Esophagus muscularis mucosa (tissue), 4 donors: ENCODE measurements at regions not wholly inside any gene's neighbourhood (a gene's known extent, or its start where the extent isn't known, plus 50 kb on each side); places are given as distances from the start of the nearest gene placed in this dataset.

ENCODE experiments used
- DNase-seq: peaks from one replicate; pipeline ENCODE4 v3.0.0-alpha.2; 2017; ENCODE audit errors: extremely low spot score
- H3K27ac ChIP-seq, 4 donors: fragments of 200-600 bp; sonication (generic); replicated peaks in 1 of 4; 1 replicate in 3 of 4; 2 replicates in 1 of 4; pipeline ENCODE4 v1.5.1; 2016 to 2019; ENCODE audit warnings: mild to moderate bottlenecking in 1 of 4
- H3K27me3 ChIP-seq, 4 donors: fragments of 200-600 bp; sonication (generic); one replicate each; pipeline versions ENCODE4 v1.5.1 to v1.6.0; 2016 to 2019
- H3K36me3 ChIP-seq, 4 donors: fragments of 200-600 bp; sonication (generic); one replicate each; pipeline ENCODE4 v1.5.1; 2016 to 2019
- H3K4me1 ChIP-seq, 4 donors: fragments of 200-600 bp; sonication (generic); one replicate each; pipeline ENCODE4 v1.5.1; 2016 to 2019
- H3K4me3 ChIP-seq, 4 donors: fragments of 200-600 bp; sonication (generic); 1 replicate in 2 of 4; 2 replicates in 2 of 4; pipeline ENCODE4 v1.5.1; 2016 to 2019; ENCODE audit warnings: mild to moderate bottlenecking in 4 of 4, moderate library complexity in 1 of 4
- H3K9me3 ChIP-seq, 4 donors: fragments of 200-600 bp; sonication (generic); 1 replicate in 3 of 4; 2 replicates in 1 of 4; pipeline ENCODE4 v1.5.1; 2016 to 2019
- EP300 ChIP-seq: sonication (generic); formaldehyde crosslinking; IDR thresholded peaks from one replicate; pipeline ENCODE4 v1.6.1; 2017; ENCODE audit warnings: antibody characterized with exemption
- POLR2A ChIP-seq: fragments of 450-650 bp; IDR thresholded peaks from one replicate; pipeline ENCODE4 v1.6.1; 2017; ENCODE audit warnings: antibody characterized with exemption, moderate library complexity, mild to moderate bottlenecking, low read depth
- POLR2AphosphoS5 ChIP-seq, 2 donors: sonication (generic); formaldehyde crosslinking; IDR thresholded peaks; one replicate each; pipeline ENCODE4 v1.6.1; 2017; ENCODE audit warnings: antibody characterized with exemption in 2 of 2
- WGBS: methylation state at CpG from one replicate; pipeline ENCODE4 v1.1.5; 2018; 5-methylcytosine and 5-hydroxymethylcytosine counted together
- intact Hi-C: fragments of 100-400 bp; cut with DNase I; formaldehyde crosslinking; loops from one replicate; pipeline ENCODE4 v1.15.1; 2023
- TF ChIP-seq, protein P1 (sequence below), 3 experiments: fragments of 200-600 bp in 2 of 3; fragments of 450-650 bp in 1 of 3; sonication (generic) in 2 of 3; IDR thresholded peaks; one replicate each; pipeline ENCODE4 v1.5.1; 2017 to 2019; ENCODE audit warnings: antibody characterized with exemption in 3 of 3, mild to moderate bottlenecking in 2 of 3, moderate library complexity in 1 of 3

- H3K4me1 ChIP-seq = no peaks in the 10 kb centered on the region
- peaks cover 0 to 23% (median 0%) of the 10 kb centered on the region in 4 donors for H3K27me3 ChIP-seq
- no peak for TF ChIP-seq POLR2AphosphoS5 (IDR thresholded peaks at IDR 0.05)
- TF ChIP-seq EP300 = no peak
- TF ChIP-seq POLR2A = no peak
- TF ChIP-seq, protein P1, sequence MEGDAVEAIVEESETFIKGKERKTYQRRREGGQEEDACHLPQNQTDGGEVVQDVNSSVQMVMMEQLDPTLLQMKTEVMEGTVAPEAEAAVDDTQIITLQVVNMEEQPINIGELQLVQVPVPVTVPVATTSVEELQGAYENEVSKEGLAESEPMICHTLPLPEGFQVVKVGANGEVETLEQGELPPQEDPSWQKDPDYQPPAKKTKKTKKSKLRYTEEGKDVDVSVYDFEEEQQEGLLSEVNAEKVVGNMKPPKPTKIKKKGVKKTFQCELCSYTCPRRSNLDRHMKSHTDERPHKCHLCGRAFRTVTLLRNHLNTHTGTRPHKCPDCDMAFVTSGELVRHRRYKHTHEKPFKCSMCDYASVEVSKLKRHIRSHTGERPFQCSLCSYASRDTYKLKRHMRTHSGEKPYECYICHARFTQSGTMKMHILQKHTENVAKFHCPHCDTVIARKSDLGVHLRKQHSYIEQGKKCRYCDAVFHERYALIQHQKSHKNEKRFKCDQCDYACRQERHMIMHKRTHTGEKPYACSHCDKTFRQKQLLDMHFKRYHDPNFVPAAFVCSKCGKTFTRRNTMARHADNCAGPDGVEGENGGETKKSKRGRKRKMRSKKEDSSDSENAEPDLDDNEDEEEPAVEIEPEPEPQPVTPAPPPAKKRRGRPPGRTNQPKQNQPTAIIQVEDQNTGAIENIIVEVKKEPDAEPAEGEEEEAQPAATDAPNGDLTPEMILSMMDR (IDR thresholded peaks at IDR 0.05) = no peak
- intact Hi-C loops = no loop called here
- H3K27ac ChIP-seq = no peak overlapping the region
- WGBS = 100% methylated on average over 1 of the region's 1 CpG
- no peak for DNase-seq
- no peaks in the 10 kb centered on the region for H3K9me3 ChIP-seq
- no peak overlapping the region for H3K4me3 ChIP-seq
- no peaks in the 10 kb centered on the region for H3K36me3 ChIP-seq
These were observed 309.7 kb downstream of the MYCN start for GRCh38 chr2:16250056-16250425.

DNA sequence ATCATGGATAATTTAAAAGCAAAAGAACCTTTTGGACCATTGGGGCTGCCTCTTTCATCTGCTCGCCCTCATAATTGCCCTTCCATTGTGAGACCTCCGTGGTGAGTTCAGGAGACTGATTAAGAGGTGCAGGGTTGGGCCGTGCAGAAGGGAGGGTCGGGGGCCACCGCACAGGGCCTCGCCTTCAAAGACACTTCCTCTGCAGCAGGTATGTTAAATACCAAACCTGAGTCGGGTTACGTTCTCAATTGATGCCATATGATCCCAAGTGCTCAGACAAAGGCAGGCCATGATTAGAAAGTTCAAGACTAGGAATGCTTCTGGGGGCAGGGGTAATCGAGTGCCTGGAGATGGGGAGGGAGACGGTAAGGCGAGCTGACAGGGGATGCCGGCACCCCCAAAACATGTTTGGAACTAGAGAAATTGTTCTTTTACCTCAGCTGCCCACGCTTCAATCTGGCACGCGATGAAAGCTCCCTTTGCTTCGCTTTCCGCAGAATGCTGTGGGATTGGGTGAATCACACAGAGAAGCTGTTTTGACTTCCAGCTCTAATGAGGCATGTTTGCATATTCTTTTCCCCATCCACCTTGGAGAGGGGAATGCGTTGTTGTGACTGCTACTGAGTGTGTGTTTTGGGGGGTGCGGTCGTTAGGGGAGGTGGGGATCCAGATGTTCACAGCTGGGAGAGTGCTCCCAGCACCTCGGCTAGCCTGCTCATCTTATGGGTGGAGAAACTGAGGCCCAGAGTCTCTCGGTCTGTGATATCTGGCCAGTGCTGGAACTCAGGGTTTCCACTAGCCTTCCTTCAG lies 309.1 kb downstream of the MYCN start:
- H3K36me3 ChIP-seq = no peaks in the 10 kb centered on the region
- no peak for TF ChIP-seq POLR2AphosphoS5 (IDR thresholded peaks at IDR 0.05)
- TF ChIP-seq EP300 = no peak
- TF ChIP-seq, protein P1 (IDR thresholded peaks at IDR 0.05) = no peak
- no peak for TF ChIP-seq POLR2A
- intact Hi-C loops = no loop called here
- H3K9me3 ChIP-seq = no peaks in the 10 kb centered on the region
- no peaks in the 10 kb centered on the region for H3K4me1 ChIP-seq
- no peak overlapping the region for H3K4me3 ChIP-seq
- DNase-seq = no peak
- H3K27ac ChIP-seq = no peak overlapping the region
- WGBS = 67% methylated on average over 22 of the region's 22 CpGs
- H3K27me3 ChIP-seq = peaks cover 0 to 23% (median 0%) of the 10 kb centered on the region in 4 donors

DNA sequence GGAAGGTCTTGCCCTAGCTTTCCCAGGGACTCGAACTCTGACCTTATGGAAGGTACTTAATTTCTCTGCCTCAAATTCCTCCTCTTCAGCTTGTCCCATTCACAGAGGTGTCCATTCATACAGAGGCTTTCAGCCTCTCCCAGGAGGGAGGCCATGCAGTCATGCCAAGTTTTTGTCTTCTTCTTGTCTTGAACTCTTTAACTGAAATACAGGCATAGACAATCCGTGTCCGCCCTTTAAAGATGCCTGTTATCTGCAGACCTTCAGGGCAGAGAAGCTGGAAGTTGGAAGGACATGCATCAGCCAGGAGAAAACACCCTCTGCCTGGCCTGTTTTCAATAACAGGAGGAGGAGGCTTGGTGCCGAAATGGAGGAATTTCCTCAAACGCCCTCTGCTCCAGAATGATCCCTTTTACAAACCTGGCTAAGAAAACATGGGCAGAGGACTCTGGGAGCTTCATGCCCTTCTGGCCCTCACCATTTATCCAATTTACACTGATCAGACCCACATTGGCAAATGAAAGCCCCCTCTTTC lies 308.3 kb downstream of the MYCN start:
- no peaks in the 10 kb centered on the region for H3K9me3 ChIP-seq
- H3K4me1 ChIP-seq = no peaks in the 10 kb centered on the region
- intact Hi-C loops = no loop called here
- H3K27me3 ChIP-seq = peaks cover 0 to 23% (median 0%) of the 10 kb centered on the region in 4 donors
- WGBS = 82% methylated on average over 5 of the region's 5 CpGs
- H3K27ac ChIP-seq = no peak overlapping the region
- no peaks in the 10 kb centered on the region for H3K36me3 ChIP-seq
- TF ChIP-seq POLR2AphosphoS5 (IDR thresholded peaks at IDR 0.05) (no peak), POLR2A (no peak), EP300 (no peak)
- TF ChIP-seq, protein P1 (IDR thresholded peaks at IDR 0.05) = no peak
- no peak for DNase-seq
- no peak overlapping the region for H3K4me3 ChIP-seq

GRCh38 chr2:16247326-16248122 lies 307.2 kb downstream of the MYCN start:
- Histone ChIP-seq H3K9me3 (no peaks in the 10 kb centered on the region), H3K4me1 (no peaks in the 10 kb centered on the region), H3K36me3 (no peaks in the 10 kb centered on the region), H3K4me3 (no peak overlapping the region), H3K27ac (no peak overlapping the region), H3K27me3 (peaks cover 0 to 23% (median 0%) of the 10 kb centered on the region in 4 donors)
- no peak for DNase-seq
- TF ChIP-seq POLR2AphosphoS5 (IDR thresholded peaks at IDR 0.05) = no peak
- no peak for TF ChIP-seq EP300
- TF ChIP-seq, protein P1 (IDR thresholded peaks at IDR 0.05) = no peak
- TF ChIP-seq POLR2A = no peak
- WGBS = 87% methylated on average over 5 of the region's 5 CpGs
- intact Hi-C loops = no loop called here
